ENCODE measurements at regions not wholly inside any gene's neighbourhood (a gene's known extent, or its start where the extent isn't known, plus 50 kb on each side); places are given as distances from the start of the nearest gene placed in this dataset.

DNA sequence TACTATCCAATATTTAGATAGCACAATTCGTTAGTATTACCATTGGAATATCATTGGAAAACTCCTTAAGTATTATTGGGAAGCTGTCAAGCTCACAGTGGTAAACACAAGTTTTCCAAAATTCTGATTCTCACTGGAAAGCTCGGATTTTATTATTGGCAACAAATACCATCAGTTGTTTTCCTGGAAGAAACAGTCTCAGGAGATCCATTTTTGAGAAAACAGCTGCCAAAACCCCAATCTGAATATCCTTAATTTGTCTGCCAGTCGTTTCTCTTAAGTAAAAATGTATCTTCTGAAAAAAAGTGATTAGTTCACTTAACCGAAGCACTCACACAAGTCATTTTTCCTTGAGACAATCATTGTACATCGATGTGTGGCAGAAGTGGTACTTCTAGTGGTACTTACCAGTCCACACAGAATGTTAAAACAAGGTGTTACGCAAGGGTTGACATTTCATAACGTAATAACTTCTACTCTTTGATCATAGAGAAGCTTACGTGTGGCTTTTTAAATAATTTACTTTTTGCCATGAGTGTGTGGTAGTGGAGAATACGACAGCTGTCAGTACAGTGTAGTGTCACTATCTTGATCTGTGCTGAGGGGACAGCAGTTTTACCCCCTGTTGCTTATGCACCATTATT, 74.9 kb downstream of the FAM43A start:
- Mint-ChIP-seq H3K27ac (no peak overlapping the region), H3K4me1 (no peaks in the 10 kb centered on the region), H3K27me3 (peaks cover 4% of the 10 kb centered on the region), H3K4me3 (no peak overlapping the region), H3K9me3 (no peaks in the 10 kb centered on the region), H3K36me3 (no peaks in the 10 kb centered on the region)

DNA sequence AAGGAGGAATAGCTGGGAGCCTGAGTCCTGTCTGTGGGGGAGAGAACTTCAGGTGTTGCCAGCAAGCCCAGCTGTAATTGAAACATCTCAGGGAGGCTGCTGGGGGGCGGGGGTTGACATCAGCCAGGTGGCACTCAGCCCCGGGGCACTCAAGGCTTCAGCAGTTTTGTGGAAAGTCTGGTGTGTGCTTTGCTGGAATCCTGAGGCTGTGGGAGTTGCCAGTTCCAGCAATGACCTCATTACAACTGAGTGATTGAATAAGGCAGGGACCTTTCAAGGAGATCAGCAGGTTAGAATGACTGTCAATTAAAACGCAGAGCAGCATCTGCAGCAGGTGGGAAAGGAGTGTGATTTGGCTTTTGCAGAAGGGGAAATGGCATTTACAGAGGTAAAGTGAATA, 75.7 kb downstream of the FAM43A start:
- no peak overlapping the region for H3K4me3 Mint-ChIP-seq
- H3K27ac Mint-ChIP-seq = no peak overlapping the region
- peaks cover 4% of the 10 kb centered on the region for H3K27me3 Mint-ChIP-seq

DNA sequence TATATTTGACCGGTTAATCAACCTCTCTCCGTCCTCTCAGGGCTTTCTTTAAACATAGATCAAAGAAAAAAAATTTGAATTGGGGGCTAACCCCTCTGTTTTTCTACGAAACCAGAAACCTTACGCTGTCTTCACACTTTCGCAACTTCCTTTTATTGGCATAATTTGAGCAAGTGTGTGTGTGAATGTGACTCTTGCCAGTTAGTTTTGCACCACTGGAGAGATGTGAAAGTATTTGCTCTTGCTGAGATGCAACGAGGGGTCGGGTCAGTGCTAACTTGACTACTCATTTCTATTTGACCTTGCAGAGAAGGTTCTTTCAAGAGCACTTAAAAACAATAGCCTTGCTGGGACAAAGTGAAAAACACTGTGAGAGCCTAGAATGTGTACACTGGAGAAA, 81.2 kb downstream of the FAM43A start:
- peaks cover 37% of the 10 kb centered on the region for H3K4me1 Mint-ChIP-seq
- no peaks in the 10 kb centered on the region for H3K9me3 Mint-ChIP-seq
- peak overlapping the region; percentile 30 for H3K4me3 Mint-ChIP-seq
- H3K36me3 Mint-ChIP-seq = no peaks in the 10 kb centered on the region
- H3K27me3 Mint-ChIP-seq = no peaks in the 10 kb centered on the region
- H3K27ac Mint-ChIP-seq = no peak overlapping the region

More for the DNA sequence above, 75.7 kb downstream of the FAM43A start:
- no peaks in the 10 kb centered on the region for H3K9me3 Mint-ChIP-seq
- no peaks in the 10 kb centered on the region for H3K4me1 Mint-ChIP-seq
- H3K36me3 Mint-ChIP-seq = no peaks in the 10 kb centered on the region

DNA sequence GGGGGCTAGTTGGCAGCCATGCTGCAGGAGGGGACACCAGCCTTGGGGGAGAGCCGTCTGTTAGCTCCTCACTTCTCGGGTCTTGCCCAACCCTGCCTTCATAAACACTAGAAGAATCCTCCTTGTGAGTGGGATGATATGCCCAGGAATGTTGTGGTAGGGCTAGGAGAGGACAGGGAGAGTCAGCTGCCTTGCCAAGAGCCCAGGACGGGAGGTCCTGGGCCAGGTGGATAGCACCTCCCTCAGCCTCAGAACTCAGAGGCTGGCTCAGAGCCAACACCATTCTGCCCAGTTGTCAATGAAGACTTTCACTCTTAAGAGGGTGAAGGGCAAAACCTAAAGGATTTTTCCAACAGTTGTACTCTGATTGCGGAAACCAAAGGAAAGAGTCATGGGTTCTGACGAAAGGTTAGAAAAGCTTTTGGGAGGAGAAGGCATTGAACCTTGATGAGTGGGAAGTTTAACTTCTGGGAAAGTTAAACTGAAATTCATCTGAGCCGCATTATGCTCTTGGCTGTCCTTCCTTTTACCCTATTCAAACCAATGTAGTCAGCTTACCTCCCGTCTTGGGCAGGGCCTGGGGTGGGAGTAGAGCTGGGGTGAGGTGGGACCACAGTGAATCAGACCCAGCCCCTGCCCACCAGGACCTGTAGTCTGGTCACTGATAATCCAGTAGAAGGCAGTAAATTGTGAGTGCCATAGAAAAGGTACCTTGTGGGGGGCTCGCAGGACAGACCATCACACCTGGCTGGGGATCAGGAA, 81.9 kb downstream of the FAM43A start:
- no peaks in the 10 kb centered on the region for H3K9me3 Mint-ChIP-seq
- no peaks in the 10 kb centered on the region for H3K36me3 Mint-ChIP-seq
- H3K4me1 Mint-ChIP-seq = peaks cover 37% of the 10 kb centered on the region
- no peaks in the 10 kb centered on the region for H3K27me3 Mint-ChIP-seq
- H3K4me3 Mint-ChIP-seq = peak overlapping the region; percentile 92
- H3K27ac Mint-ChIP-seq = peak overlapping the region; percentile 52

DNA sequence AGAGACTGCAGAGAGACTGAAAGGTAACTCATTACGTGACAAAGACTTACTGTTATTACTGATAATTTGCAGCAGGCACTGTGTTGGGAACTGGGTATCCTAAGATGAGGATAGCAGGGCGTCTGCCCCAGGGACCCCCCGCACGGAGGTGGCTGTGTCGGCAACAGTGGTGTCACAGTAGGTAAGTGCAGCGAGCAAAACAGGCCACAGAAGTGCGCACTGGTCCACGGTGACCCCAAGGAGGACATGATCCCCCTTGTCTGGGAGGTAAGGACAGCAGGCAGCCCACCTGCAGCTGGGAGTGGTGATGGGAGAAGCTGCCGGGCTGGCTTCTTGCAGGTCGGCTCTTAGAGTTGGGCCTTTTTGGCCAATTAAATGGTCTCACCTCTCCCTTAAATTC, 82.9 kb downstream of the FAM43A start:
- Mint-ChIP-seq H3K27ac (peak overlapping the region; percentile 95), H3K27me3 (no peaks in the 10 kb centered on the region), H3K4me1 (peaks cover 37% of the 10 kb centered on the region), H3K9me3 (no peaks in the 10 kb centered on the region), H3K36me3 (no peaks in the 10 kb centered on the region), H3K4me3 (peak overlapping the region; percentile 92)

DNA sequence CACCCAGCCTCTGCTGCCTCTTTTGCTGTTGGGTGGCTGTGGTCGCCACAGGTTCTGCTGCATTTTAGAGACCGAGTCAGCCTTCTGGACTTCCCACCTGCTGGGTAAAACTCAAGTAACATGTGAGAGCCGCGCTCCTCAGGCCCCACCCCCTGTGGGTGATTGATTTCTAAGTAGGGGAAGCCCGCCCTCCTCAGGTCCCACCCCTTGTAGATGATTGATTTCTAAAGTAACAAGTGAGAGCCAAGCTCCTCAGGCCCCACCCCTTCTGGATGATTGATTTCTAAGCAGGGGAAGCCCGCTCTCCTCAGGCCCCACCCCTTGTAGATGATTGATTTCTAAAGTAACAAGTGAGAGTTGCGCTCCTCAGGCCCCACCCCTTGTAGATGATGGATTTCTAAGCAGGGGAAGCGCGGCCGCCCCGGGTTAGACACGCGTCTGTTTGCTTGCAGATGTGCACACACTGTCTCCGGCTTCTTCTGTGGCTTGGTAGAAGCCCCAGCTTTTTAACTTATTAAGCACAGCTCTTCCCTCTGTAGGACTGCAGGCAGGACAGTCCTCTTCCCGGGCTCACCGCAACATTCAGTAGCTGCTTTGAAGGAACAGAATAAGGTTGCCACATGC, 83.4 kb downstream of the FAM43A start:
- Mint-ChIP-seq H3K4me1 (peaks cover 37% of the 10 kb centered on the region), H3K4me3 (peak overlapping the region; percentile 92), H3K27me3 (no peaks in the 10 kb centered on the region), H3K9me3 (no peaks in the 10 kb centered on the region), H3K27ac (peak overlapping the region; percentile 95), H3K36me3 (no peaks in the 10 kb centered on the region)

DNA sequence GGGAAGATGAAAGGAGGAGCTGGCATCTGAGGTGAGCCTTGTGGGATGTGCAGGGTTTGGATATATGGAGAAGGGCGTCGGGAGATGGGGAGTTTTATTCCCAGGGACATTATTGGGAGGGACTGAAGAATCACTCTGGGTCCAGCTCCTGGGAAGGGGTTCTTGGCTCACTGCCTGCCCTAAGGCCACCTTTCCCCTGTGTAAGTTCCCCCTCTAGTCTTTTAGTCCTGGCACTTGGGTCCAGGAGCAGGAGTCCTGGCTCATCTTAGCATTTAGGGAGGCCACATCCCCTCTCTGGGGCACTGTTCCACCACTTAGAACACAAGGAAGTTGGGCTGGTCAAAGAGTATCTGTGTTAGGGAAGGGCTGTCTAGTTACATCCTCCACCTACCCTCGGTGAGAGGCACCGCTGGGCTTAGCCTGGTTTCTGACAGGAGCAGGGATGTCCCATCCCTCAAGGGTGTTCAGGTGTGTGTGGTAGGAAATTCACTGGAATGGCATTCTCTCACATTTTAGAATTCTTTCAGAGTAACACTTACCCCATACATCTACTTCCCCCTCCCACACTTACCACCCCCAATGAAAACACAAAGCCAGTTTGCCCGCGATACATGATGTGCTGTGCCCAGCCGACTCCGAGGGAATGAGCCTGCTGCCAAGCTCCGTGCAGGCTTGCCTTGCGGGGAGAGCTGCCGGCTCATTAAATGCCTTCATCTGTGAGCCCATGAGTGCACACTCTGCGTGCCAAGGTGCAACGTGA, 86.7 kb downstream of the FAM43A start:
- Mint-ChIP-seq H3K36me3 (no peaks in the 10 kb centered on the region), H3K27ac (no peak overlapping the region), H3K9me3 (no peaks in the 10 kb centered on the region), H3K4me3 (no peak overlapping the region), H3K4me1 (peaks cover 30% of the 10 kb centered on the region), H3K27me3 (peaks cover 5% of the 10 kb centered on the region)

DNA sequence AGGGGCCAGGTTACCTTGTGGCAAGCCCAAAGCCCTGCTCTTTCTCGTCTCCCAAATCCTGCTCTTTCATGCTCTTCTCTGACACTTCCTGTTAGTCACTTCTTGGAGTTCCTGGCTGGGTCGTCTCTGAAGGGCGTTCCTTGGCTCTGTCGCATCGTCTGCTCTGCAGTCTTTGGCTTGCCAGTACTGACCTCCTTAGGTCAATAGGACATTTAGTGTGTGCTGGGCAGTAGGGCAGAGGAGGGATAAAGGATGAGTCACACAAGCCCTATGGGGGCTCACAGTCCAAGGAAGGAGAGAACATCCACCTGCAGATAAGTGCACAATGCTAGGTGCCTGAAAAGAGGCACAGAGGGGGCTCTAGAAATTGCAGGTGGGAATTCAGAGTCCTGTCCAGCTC, 87.5 kb downstream of the FAM43A start:
- Mint-ChIP-seq H3K27me3 (peaks cover 5% of the 10 kb centered on the region), H3K36me3 (no peaks in the 10 kb centered on the region), H3K9me3 (no peaks in the 10 kb centered on the region), H3K4me1 (peaks cover 22% of the 10 kb centered on the region), H3K4me3 (no peak overlapping the region), H3K27ac (no peak overlapping the region)

DNA sequence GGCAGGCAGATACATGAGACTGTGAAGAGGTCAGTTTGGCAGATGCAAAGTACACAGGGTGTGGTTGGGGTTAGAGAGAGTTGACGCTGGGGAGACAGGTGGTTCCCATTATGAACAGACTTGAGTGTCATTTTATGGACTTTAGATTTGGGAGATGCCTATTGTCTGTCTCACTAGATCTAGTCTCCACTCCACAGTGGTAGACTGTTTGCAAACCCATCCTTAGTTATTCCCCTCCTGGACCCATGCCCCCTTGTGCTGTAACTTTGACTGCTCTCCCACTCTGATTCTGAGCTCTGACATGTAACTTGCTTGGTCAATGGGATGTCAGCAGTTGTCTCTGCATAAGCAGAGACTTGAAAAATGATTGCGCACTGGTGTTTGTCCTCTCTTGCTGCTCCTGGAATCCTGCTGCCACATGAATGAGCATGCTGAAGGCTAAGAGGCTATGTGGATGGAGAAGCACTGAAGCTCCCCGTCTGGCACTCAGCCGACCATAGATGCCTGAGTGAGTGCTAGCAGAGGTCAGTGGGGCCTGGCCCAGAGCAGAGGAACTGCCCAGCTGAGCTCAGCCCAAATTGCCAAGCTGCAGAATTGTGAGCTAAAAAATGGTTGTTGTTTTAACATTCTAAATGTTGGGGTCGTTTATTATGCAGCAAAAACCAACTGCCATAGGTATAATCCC, 88.2 kb downstream of the FAM43A start:
- H3K4me3 Mint-ChIP-seq = no peak overlapping the region
- H3K4me1 Mint-ChIP-seq = peaks cover 15% of the 10 kb centered on the region
- no peak overlapping the region for H3K27ac Mint-ChIP-seq
- no peaks in the 10 kb centered on the region for H3K36me3 Mint-ChIP-seq
- no peaks in the 10 kb centered on the region for H3K9me3 Mint-ChIP-seq
- peaks cover 5% of the 10 kb centered on the region for H3K27me3 Mint-ChIP-seq

DNA sequence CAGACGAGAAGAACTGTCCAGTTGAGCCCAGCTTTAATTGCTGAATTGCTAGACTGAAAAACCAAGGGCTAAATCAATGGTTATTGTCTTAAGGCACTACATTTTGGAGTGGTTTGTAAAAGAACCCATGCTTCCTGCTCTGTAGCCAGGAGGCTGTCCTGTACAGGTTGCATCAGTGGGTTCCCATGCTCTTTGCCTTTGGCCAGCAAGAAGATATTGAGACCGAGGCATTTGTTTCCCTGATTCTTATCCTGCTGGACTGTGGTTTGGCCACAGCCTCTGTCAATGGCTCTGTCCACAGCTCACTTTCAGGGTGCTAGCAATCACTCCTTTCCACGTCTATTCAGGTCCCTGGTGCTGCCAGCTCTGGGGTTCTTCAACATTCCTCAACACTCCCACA, 89.6 kb downstream of the FAM43A start:
- Mint-ChIP-seq H3K36me3 (no peaks in the 10 kb centered on the region), H3K9me3 (no peaks in the 10 kb centered on the region), H3K27ac (no peak overlapping the region), H3K27me3 (peaks cover 5% of the 10 kb centered on the region), H3K4me3 (no peak overlapping the region), H3K4me1 (peaks cover 1% of the 10 kb centered on the region)

DNA sequence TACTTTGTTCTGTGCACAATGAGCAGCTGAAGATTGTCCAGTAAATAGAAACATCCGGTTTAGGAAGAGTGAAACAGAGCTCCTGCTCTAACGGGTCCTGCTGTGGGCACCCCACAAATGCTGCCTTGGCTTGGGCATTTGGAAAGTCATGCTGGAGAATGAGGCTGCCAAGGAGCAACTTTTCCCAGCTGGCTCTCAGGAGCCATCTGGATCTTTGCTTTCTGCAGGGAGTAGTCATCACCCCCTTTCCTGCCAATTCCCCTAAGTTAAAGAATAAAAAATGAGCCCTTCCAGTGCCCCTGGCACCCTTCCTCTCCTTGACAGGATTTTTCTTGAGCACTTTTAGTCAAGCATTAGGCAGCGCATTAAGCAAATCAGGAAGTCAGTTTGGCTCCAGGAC, 90.0 kb downstream of the FAM43A start:
- H3K9me3 Mint-ChIP-seq = no peaks in the 10 kb centered on the region
- no peaks in the 10 kb centered on the region for H3K36me3 Mint-ChIP-seq
- H3K27me3 Mint-ChIP-seq = peaks cover 5% of the 10 kb centered on the region
- no peak overlapping the region for H3K4me3 Mint-ChIP-seq
- H3K4me1 Mint-ChIP-seq = no peaks in the 10 kb centered on the region
- no peak overlapping the region for H3K27ac Mint-ChIP-seq

DNA sequence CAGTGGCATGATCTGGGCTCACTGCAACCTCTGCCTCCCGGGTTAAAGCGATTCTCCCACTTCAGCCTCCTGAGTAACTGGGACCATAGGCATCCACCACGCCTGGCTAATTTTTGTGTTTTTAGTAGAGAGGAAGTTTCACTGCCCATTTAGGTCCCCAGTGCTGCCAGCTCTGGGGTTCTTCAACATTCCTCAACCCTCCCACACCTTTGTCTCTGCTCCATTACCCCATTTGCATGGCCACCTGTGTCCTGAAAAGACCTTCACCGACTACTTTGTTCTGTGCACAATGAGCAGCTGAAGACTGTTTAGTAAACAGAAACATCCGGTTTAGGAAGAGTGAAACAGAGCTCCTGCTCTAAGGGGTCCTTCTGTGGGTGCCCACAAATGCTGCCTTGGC, 92.0 kb downstream of the FAM43A start:
- Mint-ChIP-seq H3K36me3 (no peaks in the 10 kb centered on the region), H3K27ac (no peak overlapping the region), H3K27me3 (peaks cover 5% of the 10 kb centered on the region), H3K4me1 (no peaks in the 10 kb centered on the region), H3K9me3 (no peaks in the 10 kb centered on the region), H3K4me3 (no peak overlapping the region)

DNA sequence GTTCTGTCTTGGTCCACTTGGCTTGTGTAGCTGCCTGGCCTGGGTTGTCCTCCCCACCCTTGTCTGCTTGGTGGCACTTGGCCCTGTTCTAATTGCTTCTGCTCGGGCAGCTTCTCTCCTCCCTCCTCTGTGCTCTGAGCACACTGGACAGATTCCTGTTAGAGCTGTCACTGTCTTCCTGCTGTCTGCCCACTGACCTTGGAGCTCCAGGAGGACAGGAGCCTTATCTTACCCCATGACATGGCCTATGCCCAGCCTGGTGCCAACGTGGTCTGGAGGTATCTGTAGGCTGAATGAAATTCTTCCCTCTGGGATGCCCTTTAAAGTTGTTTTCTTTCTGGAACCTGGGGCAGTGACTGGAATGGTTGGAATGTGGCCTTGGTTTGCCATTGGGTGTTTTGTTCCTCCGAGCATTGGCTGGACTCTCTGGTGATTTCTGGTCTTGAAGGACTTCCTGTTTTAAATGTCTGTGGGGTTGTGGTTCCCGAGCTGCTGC, 94.1 kb downstream of the FAM43A start:
- no peak overlapping the region for H3K27ac Mint-ChIP-seq
- H3K9me3 Mint-ChIP-seq = no peaks in the 10 kb centered on the region
- H3K36me3 Mint-ChIP-seq = no peaks in the 10 kb centered on the region
- H3K4me1 Mint-ChIP-seq = no peaks in the 10 kb centered on the region
- peaks cover 5% of the 10 kb centered on the region for H3K27me3 Mint-ChIP-seq
- no peak overlapping the region for H3K4me3 Mint-ChIP-seq

DNA sequence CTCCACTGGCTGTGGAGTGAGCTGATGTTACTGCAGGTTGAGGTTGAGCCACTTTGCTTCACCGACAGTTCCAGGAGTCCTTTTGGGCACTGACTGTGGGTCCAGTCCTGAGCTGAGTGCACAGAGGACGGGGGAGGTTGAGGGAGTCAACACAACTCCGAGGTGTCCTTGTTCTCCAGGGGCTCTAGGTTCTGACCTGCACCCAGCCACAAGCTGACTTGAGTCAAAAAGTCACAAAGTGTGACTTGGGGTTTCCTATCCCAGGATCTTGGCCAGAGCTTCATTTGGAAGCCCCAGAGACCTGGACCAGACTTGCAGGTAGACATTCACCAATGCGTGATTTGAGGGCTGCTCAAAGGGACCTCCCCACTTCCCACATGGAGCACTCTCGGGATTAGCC, 95.0 kb downstream of the FAM43A start:
- Mint-ChIP-seq H3K9me3 (no peaks in the 10 kb centered on the region), H3K36me3 (no peaks in the 10 kb centered on the region), H3K27me3 (peaks cover 5% of the 10 kb centered on the region), H3K4me1 (no peaks in the 10 kb centered on the region), H3K4me3 (no peak overlapping the region), H3K27ac (no peak overlapping the region)

DNA sequence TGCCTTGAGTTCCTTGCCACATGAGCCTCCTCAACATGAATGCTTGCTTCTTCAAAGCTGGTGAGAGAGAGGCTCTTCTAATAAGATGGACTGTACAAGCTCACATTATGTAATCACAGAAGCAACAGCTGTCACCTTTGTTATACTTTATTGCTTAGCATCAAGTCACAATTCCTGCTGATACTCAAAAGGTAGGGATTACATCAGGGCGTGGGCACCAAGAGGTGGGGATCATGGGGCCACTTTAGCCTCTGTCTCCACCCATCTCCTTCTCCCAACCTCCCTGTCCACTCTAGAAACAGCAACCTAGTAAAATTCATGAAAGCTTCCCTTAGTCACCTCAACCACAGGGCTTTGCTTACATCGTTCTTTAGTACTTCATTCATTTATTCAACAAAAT, 95.9 kb downstream of the FAM43A start:
- no peak overlapping the region for H3K27ac Mint-ChIP-seq
- H3K9me3 Mint-ChIP-seq = no peaks in the 10 kb centered on the region
- H3K4me3 Mint-ChIP-seq = no peak overlapping the region
- no peaks in the 10 kb centered on the region for H3K4me1 Mint-ChIP-seq
- no peaks in the 10 kb centered on the region for H3K27me3 Mint-ChIP-seq
- H3K36me3 Mint-ChIP-seq = no peaks in the 10 kb centered on the region
